ENCODE measurements at regions not wholly inside any gene's neighbourhood (a gene's known extent, or its start where the extent isn't known, plus 50 kb on each side); places are given as distances from the start of the nearest gene placed in this dataset.

DNA sequence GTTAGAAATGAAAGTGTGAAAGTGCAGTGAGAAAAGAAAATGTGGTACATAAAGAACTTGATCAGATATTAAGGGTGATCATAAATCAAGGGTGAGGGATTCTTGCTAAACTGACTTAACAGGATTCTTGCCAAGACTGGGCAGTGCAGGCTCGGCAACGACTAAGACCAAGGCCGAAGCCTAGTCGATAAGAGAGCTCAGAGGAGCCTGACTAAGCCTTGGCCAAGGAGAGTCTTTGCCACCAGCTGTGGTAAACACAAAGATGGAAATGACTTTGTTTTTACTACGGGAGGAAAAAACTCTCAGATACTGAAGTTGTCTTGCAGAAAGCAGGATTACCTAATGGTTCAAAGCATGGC is 196.6 kb downstream of the LY86 start (continued):
- TF ChIP-seq CTCF (conservative IDR thresholded peaks at IDR 0.05; ENCODE audit: low read depth in 2 of 2) (no peak), ZNF114 (CRISPR knock-in tag; IDR thresholded peaks at IDR 0.05) (no peak), STAT1 (IDR thresholded peaks at IDR 0.05; ENCODE audit: unreplicated experiment) (no peak), POLR2AphosphoS5 (IDR thresholded peaks at IDR 0.05; ENCODE audit: low read depth) (no peak), CREB1 (CRISPR knock-in tag; IDR thresholded peaks at IDR 0.05; ENCODE audit: low read depth) (no peak), ETS1 (IDR thresholded peaks at IDR 0.05) (no peak), JUNB (IDR thresholded peaks at IDR 0.05; ENCODE audit: unreplicated experiment) (no peak)

DNA sequence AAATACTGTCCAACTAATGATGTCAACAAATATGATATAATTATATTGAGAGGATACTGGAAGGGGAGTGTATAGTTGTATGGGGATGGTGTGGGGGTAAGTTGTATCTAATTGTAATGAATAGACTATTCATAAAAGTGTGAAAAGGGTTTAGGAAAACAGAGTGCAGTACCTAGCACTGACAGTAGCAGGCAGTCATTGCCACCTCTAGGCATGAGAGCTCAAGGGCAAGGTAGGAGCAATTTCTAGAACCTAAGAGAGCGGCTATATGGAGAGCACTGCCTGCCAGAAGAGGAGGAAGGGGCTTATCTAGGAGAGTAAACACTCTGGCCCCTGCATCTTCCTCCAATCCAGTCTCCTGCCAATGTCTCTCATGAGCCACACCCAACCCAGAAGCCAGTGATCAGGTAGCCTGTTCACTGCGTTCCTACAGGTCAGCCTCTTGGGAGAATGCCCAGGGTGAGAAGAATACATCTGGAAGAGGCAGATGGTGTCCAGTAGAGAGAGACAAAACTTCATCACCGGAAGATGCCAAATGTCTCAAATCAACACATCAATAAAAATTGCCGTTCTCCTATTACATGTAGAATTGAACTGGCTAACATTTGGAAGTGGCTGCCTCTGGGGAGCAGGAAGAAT is 200.0 kb downstream of the LY86 start:
- Mint-ChIP-seq H3K4me1 (peaks cover 18% of the 10 kb centered on the region), H3K9me3 (no peaks in the 10 kb centered on the region), H3K27ac (no peak overlapping the region), H3K27me3 (ENCODE audit: insufficient read depth, low read depth, poor library complexity) (peaks cover 2% of the 10 kb centered on the region), H3K36me3 (ENCODE audit: low read depth) (no peaks in the 10 kb centered on the region), H3K4me3 (no peak overlapping the region; the same call in 2 of the 3 replicates)
- no peaks in the 10 kb centered on the region for H3F3A ChIP-seq (replicated peaks; ENCODE audit: low read depth)
- no peak overlapping the region for H3K4me3 ChIP-seq
- H3K79me2 ChIP-seq (replicated peaks; ENCODE audit: insufficient read depth): no peaks in the 10 kb centered on the region
- no peak overlapping the region for H3K4me2 ChIP-seq
- H3K4me1 ChIP-seq (ENCODE audit: insufficient read depth): peaks cover 4% of the 10 kb centered on the region; the same call in 1 of the 2 replicates
- H3K36me3 ChIP-seq (ENCODE audit: insufficient read depth): no peaks in the 10 kb centered on the region
- peak; percentile 93 for ATAC-seq
- H4K20me1 ChIP-seq (replicated peaks; ENCODE audit: insufficient read depth): no peaks in the 10 kb centered on the region
- peak; percentile 66 for DNase-seq (ENCODE audit: low spot score)
- H2AFZ ChIP-seq: no peak overlapping the region
- H3K27me3 ChIP-seq (ENCODE audit: insufficient read depth): no peaks in the 10 kb centered on the region
- H3K27ac ChIP-seq (ENCODE audit: low read depth): no peak overlapping the region
- TF ChIP-seq ETS1 (IDR thresholded peaks at IDR 0.05): no peak
- TF ChIP-seq CTCF (conservative IDR thresholded peaks at IDR 0.05; ENCODE audit: low read depth in 2 of 2): peak; percentile 71 to 79
- TF ChIP-seq, protein P1, sequence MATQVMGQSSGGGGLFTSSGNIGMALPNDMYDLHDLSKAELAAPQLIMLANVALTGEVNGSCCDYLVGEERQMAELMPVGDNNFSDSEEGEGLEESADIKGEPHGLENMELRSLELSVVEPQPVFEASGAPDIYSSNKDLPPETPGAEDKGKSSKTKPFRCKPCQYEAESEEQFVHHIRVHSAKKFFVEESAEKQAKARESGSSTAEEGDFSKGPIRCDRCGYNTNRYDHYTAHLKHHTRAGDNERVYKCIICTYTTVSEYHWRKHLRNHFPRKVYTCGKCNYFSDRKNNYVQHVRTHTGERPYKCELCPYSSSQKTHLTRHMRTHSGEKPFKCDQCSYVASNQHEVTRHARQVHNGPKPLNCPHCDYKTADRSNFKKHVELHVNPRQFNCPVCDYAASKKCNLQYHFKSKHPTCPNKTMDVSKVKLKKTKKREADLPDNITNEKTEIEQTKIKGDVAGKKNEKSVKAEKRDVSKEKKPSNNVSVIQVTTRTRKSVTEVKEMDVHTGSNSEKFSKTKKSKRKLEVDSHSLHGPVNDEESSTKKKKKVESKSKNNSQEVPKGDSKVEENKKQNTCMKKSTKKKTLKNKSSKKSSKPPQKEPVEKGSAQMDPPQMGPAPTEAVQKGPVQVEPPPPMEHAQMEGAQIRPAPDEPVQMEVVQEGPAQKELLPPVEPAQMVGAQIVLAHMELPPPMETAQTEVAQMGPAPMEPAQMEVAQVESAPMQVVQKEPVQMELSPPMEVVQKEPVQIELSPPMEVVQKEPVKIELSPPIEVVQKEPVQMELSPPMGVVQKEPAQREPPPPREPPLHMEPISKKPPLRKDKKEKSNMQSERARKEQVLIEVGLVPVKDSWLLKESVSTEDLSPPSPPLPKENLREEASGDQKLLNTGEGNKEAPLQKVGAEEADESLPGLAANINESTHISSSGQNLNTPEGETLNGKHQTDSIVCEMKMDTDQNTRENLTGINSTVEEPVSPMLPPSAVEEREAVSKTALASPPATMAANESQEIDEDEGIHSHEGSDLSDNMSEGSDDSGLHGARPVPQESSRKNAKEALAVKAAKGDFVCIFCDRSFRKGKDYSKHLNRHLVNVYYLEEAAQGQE (IDR thresholded peaks at IDR 0.05; ENCODE audit: unreplicated experiment): no peak
- no peak for TF ChIP-seq ZNF114 (CRISPR knock-in tag; IDR thresholded peaks at IDR 0.05)
- no peak for TF ChIP-seq EZH2 (IDR thresholded peaks at IDR 0.05; ENCODE audit: low read depth, unreplicated experiment)
- TF ChIP-seq ZNF331 (CRISPR knock-in tag; IDR thresholded peaks at IDR 0.05; ENCODE audit: low read depth): no peak
- TF ChIP-seq CREB1 (CRISPR knock-in tag; IDR thresholded peaks at IDR 0.05; ENCODE audit: low read depth): no peak
- H3K9me2 ChIP-seq (ENCODE audit: insufficient read depth): no peaks in the 10 kb centered on the region
